Panc1 (cell line): ENCODE measurements at regions not wholly inside any gene's neighbourhood (a gene's known extent, or its start where the extent isn't known, plus 50 kb on each side); places are given as distances from the start of the nearest gene placed in this dataset.

Experiments used
- ATAC-seq: fragments of 200-7000 bp; cut with Tn5 transposase; 2 replicates; pipeline ENCODE4 v1.9.1; 2020; ENCODE audit warnings: mild to moderate bottlenecking, moderate library complexity
- BruUV-seq: library from RNA; stranded (reverse); fragments of 400-500 nt; replicated peaks from 2 replicates; lab custom pipeline; 2021; lab: Mats Ljungman, UMichigan
- CTCF ChIA-PET: fragments of 300-600 bp; sonication (Branson Sonifier 250); formaldehyde crosslinking; loops from one replicate; lab custom pipeline; 2022; ENCODE audit warnings: antibody characterized with exemption; lab: Charles Lee
- POLR2A ChIA-PET: fragments of 300-600 bp; sonication (Branson Sonifier 250); formaldehyde crosslinking; loops from one replicate; lab custom pipeline; 2022; ENCODE audit warnings: antibody characterized with exemption; lab: Charles Lee
- DNase-seq: peaks from one replicate; pipeline ENCODE4 v3.0.0-alpha.2; 2010; ENCODE audit warnings: low read depth, low spot score
- H3K27ac ChIP-seq: 2 replicates; pipeline ENCODE4 v1.5.1; 2011; ENCODE audit warnings: mild to moderate bottlenecking, low read length, inconsistent platforms
- H3K27me3 ChIP-seq: fragments of 200-500 bp; sonication (Bioruptor generic); 2 replicates; pipeline ENCODE4 v1.6.0; 2014; ENCODE audit warnings: low read length, inconsistent platforms; ENCODE audit not compliant: control insufficient read depth, insufficient read depth
- H3K36me3 ChIP-seq: fragments of 200-500 bp; sonication (Bioruptor generic); 2 replicates; pipeline ENCODE4 v1.5.1; 2014; ENCODE audit warnings: inconsistent platforms, mild to moderate bottlenecking, low read length, moderate library complexity; ENCODE audit not compliant: control insufficient read depth, insufficient read depth
- H3K4me1 ChIP-seq: 2 replicates; pipeline ENCODE4 v1.5.1; 2011; ENCODE audit warnings: inconsistent platforms, mild to moderate bottlenecking, low read length, moderate library complexity; ENCODE audit not compliant: control insufficient read depth, insufficient read depth
- H3K4me3 ChIP-seq, 2 experiments: 2 replicates each; pipeline ENCODE4 v1.5.1; 2011 to 2012; ENCODE audit warnings: low read depth in 2 of 2, low read length in 2 of 2, mild to moderate bottlenecking in 2 of 2, inconsistent platforms in 1 of 2, moderate library complexity in 1 of 2
- H3K9me3 ChIP-seq: fragments of 200-500 bp; sonication (Bioruptor generic); 2 replicates; pipeline ENCODE4 v1.5.1; 2014; ENCODE audit warnings: low read depth, mild to moderate bottlenecking, inconsistent platforms, low read length, moderate library complexity; ENCODE audit not compliant: control insufficient read depth, insufficient read depth
- CTCF ChIP-seq: fragments of 450-650 bp; IDR thresholded peaks from 2 replicates; pipeline ENCODE4 v1.5.1; 2017; ENCODE audit warnings: mild to moderate bottlenecking
- POLR2AphosphoS5 ChIP-seq: IDR thresholded peaks from 2 replicates; pipeline ENCODE4 v1.6.1; 2012; ENCODE audit warnings: mild to moderate bottlenecking, low read depth, low read length, moderate library complexity
- REST ChIP-seq, 2 experiments: IDR thresholded peaks; 2 replicates each; pipeline ENCODE4 v1.6.1; 2011 to 2012; ENCODE audit warnings: low read depth in 2 of 2, control low read depth in 1 of 2, low read length in 1 of 2, mild to moderate bottlenecking in 1 of 2, moderate library complexity in 1 of 2; ENCODE audit not compliant: insufficient read depth in 1 of 2
- SIN3A ChIP-seq: IDR thresholded peaks from 2 replicates; pipeline ENCODE4 v1.6.1; 2012; ENCODE audit warnings: low read depth, mild to moderate bottlenecking, low read length, moderate library complexity, borderline replicate concordance; ENCODE audit not compliant: insufficient read depth
- TCF7L2 ChIP-seq: IDR thresholded peaks from 2 replicates; pipeline ENCODE4 v1.6.1; 2011; ENCODE audit warnings: mild to moderate bottlenecking, low read depth, low read length, inconsistent platforms
- in situ Hi-C: cut with HindIII; loops from 2 replicates; pipeline ENCODE4 v1.10.0; 2016; ENCODE audit warnings: low sequenced_read_pairs, low pct_unique_long_range_greater_than_20kb
- intact Hi-C: fragments of 100-400 bp; cut with micrococcal nuclease; formaldehyde crosslinking; loops from one replicate; pipeline ENCODE4 v1.10.0; 2022; ENCODE audit not compliant: unreplicated experiment

- intact Hi-C loops = no loop called here
These were observed 108.4 kb upstream of the TUSC7 start for GRCh38 chr3:116601206-116601605.

GRCh38 chr3:116607205-116607604, 102.4 kb upstream of the TUSC7 start:
- Histone ChIP-seq H3K27ac (no peak overlapping the region), H3K4me3 (no peak overlapping the region), H3K4me1 (no peaks in the 10 kb centered on the region), H3K9me3 (no peaks in the 10 kb centered on the region), H3K27me3 (no peaks in the 10 kb centered on the region), H3K36me3 (no peaks in the 10 kb centered on the region)
- BruUV-seq = no TSS peak
- ATAC-seq (no peak), DNase-seq (no peak)
- in situ Hi-C loops (no loop called here), intact Hi-C loops (no loop called here)
- CTCF ChIA-PET = no interaction called here
- POLR2A ChIA-PET = no interaction called here
- TF ChIP-seq TCF7L2 = no peak
- no peak for TF ChIP-seq POLR2AphosphoS5
- TF ChIP-seq SIN3A = no peak
- TF ChIP-seq REST (IDR thresholded peaks at IDR 0.05; ENCODE audit: insufficient read depth in 1 of 2, low read depth in 2 of 2, low read length in 1 of 2) = no peak
- no peak for TF ChIP-seq CTCF

More at GRCh38 chr3:116601206-116601605, 108.4 kb upstream of the TUSC7 start:
- Histone ChIP-seq H3K9me3 (no peaks in the 10 kb centered on the region), H3K4me1 (no peaks in the 10 kb centered on the region), H3K27ac (no peak overlapping the region), H3K27me3 (no peaks in the 10 kb centered on the region), H3K36me3 (no peaks in the 10 kb centered on the region), H3K4me3 (no peak overlapping the region)
- TF ChIP-seq CTCF = no peak
- no peak for TF ChIP-seq SIN3A
- no peak for TF ChIP-seq POLR2AphosphoS5
- in situ Hi-C loops = no loop called here
- ATAC-seq = no peak
- no peak for DNase-seq
- CTCF ChIA-PET = no interaction called here
- POLR2A ChIA-PET = no interaction called here
- no TSS peak for BruUV-seq
